Endothelial cell of umbilical vein (primary cell): ENCODE measurements at regions not wholly inside any gene's neighbourhood (a gene's known extent, or its start where the extent isn't known, plus 50 kb on each side); places are given as distances from the start of the nearest gene placed in this dataset.

Experiments
- BruUV-seq: library from RNA; stranded (reverse); fragments of 400-500 nt; replicated peaks from 2 replicates; lab custom pipeline; 2021; lab: Mats Ljungman, UMichigan
- CTCF ChIA-PET: fragments of 300-600, 350-600 bp; sonication (Branson Sonifier 250); formaldehyde crosslinking; loops from one replicate; lab custom pipeline; 2021; ENCODE audit warnings: antibody characterized with exemption, inconsistent platforms; lab: Charles Lee
- POLR2A ChIA-PET: fragments of 300-600, 350-600 bp; sonication (Branson Sonifier 250); formaldehyde crosslinking; loops from one replicate; lab custom pipeline; 2021; ENCODE audit warnings: antibody characterized with exemption, inconsistent platforms; lab: Charles Lee
- DNase-seq: peaks from one replicate; pipeline ENCODE4 v3.0.0-alpha.2; 2011; ENCODE audit warnings: low read depth, low spot score
- FAIRE-seq: peaks from 2 replicates; lab custom pipeline; 2011; peaks lifted over from hg19 to GRCh38; lab: Jason Lieb, UNC
- H2AFZ ChIP-seq: 2 replicates; pipeline ENCODE4 v1.6.0; 2012; ENCODE audit warnings: low read depth, low read length, control low read depth, inconsistent platforms
- H3K27ac ChIP-seq: 2 replicates; pipeline ENCODE4 v1.5.1; 2011; ENCODE audit warnings: low read depth, mild to moderate bottlenecking, control low read depth, low read length, moderate library complexity; ENCODE audit not compliant: insufficient read depth
- H3K27me3 ChIP-seq, 2 experiments: 2 replicates each; pipeline versions ENCODE4 v1.6.0 to v1.6.1; 2011; ENCODE audit warnings: low read length in 2 of 2, mixed read lengths in 1 of 2; ENCODE audit not compliant: control insufficient read depth in 2 of 2, insufficient read depth in 2 of 2
- H3K36me3 ChIP-seq, 2 experiments: 2 replicates in 1 of 2; 3 replicates in 1 of 2; pipeline ENCODE4 v1.5.1; 2011; ENCODE audit warnings: low read length in 2 of 2, mild to moderate bottlenecking in 1 of 2, moderate library complexity in 1 of 2; ENCODE audit not compliant: control insufficient read depth in 2 of 2, insufficient read depth in 2 of 2; ENCODE audit errors: extremely low read depth in 1 of 2
- H3K4me1 ChIP-seq: 3 replicates; pipeline ENCODE4 v1.5.1; 2011; ENCODE audit warnings: mild to moderate bottlenecking, low read length; ENCODE audit not compliant: control insufficient read depth, insufficient read depth; ENCODE audit errors: extremely low read depth
- H3K4me2 ChIP-seq: 2 replicates; pipeline ENCODE4 v1.6.1; 2011; ENCODE audit warnings: low read length, control low read depth, mixed read lengths; ENCODE audit not compliant: insufficient read depth
- H3K4me3 ChIP-seq, 3 experiments: fragments of 200-600 bp in 1 of 3; sonication (generic), shearing (Covaris generic) in 1 of 3; replicated peaks in 1 of 3; 2 replicates each; pipeline ENCODE4 v1.5.1; 2011 to 2016; ENCODE audit warnings: control low read depth in 3 of 3, low read length in 3 of 3, mild to moderate bottlenecking in 2 of 3, inconsistent platforms in 1 of 3, low read depth in 1 of 3, moderate library complexity in 1 of 3; ENCODE audit not compliant: insufficient read depth in 1 of 3
- H3K79me2 ChIP-seq: 2 replicates; pipeline ENCODE4 v1.6.0; 2012; ENCODE audit warnings: low read length, inconsistent platforms; ENCODE audit not compliant: control insufficient read depth, insufficient read depth
- H3K9ac ChIP-seq: replicated peaks from 2 replicates; pipeline ENCODE3; 2011; ENCODE audit warnings: low read length, control low read depth; ENCODE audit not compliant: insufficient read depth; ENCODE audit errors: extremely low read depth
- H3K9me1 ChIP-seq: replicated peaks from 3 replicates; pipeline ENCODE4 v1.6.0; 2011; ENCODE audit warnings: mild to moderate bottlenecking, low read length; ENCODE audit not compliant: control insufficient read depth, insufficient read depth; ENCODE audit errors: extremely low read depth
- H3K9me3 ChIP-seq: replicated peaks from 2 replicates; pipeline ENCODE4 v1.5.1; 2012; ENCODE audit warnings: low read length, inconsistent platforms; ENCODE audit not compliant: control insufficient read depth, insufficient read depth
- H4K20me1 ChIP-seq: replicated peaks from 2 replicates; pipeline ENCODE3; 2011; ENCODE audit warnings: mild to moderate bottlenecking, low read length; ENCODE audit not compliant: control insufficient read depth, insufficient read depth; ENCODE audit errors: extremely low read depth
- EZH2 ChIP-seq: IDR thresholded peaks from 2 replicates; pipeline ENCODE4 v1.6.1; 2012; ENCODE audit warnings: borderline replicate concordance, low read depth, mild to moderate bottlenecking, moderate library complexity, low read length, inconsistent platforms; ENCODE audit not compliant: severe bottlenecking
- FOS ChIP-seq: IDR thresholded peaks from 2 replicates; pipeline ENCODE4 v1.6.1; 2011; ENCODE audit warnings: mild to moderate bottlenecking, low read length, moderate library complexity, borderline replicate concordance; ENCODE audit not compliant: insufficient read depth
- GATA2 ChIP-seq: IDR thresholded peaks from 2 replicates; pipeline ENCODE4 v1.7.0; 2011; ENCODE audit warnings: low read depth, mild to moderate bottlenecking, moderate library complexity, mixed read lengths, low read length; ENCODE audit not compliant: insufficient read length, insufficient read depth
- JUN ChIP-seq: IDR thresholded peaks from 2 replicates; pipeline ENCODE4 v1.6.1; 2011; ENCODE audit warnings: borderline replicate concordance, low read depth; ENCODE audit not compliant: insufficient read length, insufficient read depth
- MYC ChIP-seq: IDR thresholded peaks from one replicate; pipeline ENCODE4 v1.6.1; 2011; ENCODE audit warnings: mild to moderate bottlenecking, low read depth, low read length
- POLR2A ChIP-seq: IDR thresholded peaks from 2 replicates; pipeline ENCODE4 v1.6.1; 2012; ENCODE audit warnings: low read depth, mild to moderate bottlenecking, control low read depth, low read length
- POLR2AphosphoS5 ChIP-seq: IDR thresholded peaks from 2 replicates; pipeline ENCODE4 v1.6.1; 2012; ENCODE audit warnings: low read depth, mild to moderate bottlenecking, control low read depth, low read length, moderate library complexity; ENCODE audit not compliant: insufficient read depth
- dilution Hi-C: fragments of 300-500 bp; cut with MboI; formaldehyde crosslinking; loops from one replicate; pipeline ENCODE4 v1.15.0; 2019; ENCODE audit warnings: low sequenced_read_pairs; ENCODE audit not compliant: extremely low pct_ligation_motif_present
- intact Hi-C: fragments of 100-400 bp; cut with micrococcal nuclease; formaldehyde crosslinking; loops from one replicate; pipeline ENCODE4 v1.10.0; 2022
- TF ChIP-seq, protein P1 (sequence below): IDR thresholded peaks from 2 replicates; pipeline ENCODE4 v1.6.1; 2011; ENCODE audit not compliant: insufficient read depth, insufficient read length
- TF ChIP-seq, protein P2 (sequence below), 2 donors: IDR thresholded peaks; 1 replicate in 1 of 2; 2 replicates in 1 of 2; pipeline ENCODE4 v1.5.1; 2011; ENCODE audit warnings: low read length in 2 of 2, mild to moderate bottlenecking in 2 of 2, moderate library complexity in 2 of 2, control low read depth in 1 of 2, inconsistent platforms in 1 of 2, low read depth in 1 of 2; ENCODE audit not compliant: insufficient read depth in 1 of 2; ENCODE audit errors: extremely low read depth in 1 of 2

DNA sequence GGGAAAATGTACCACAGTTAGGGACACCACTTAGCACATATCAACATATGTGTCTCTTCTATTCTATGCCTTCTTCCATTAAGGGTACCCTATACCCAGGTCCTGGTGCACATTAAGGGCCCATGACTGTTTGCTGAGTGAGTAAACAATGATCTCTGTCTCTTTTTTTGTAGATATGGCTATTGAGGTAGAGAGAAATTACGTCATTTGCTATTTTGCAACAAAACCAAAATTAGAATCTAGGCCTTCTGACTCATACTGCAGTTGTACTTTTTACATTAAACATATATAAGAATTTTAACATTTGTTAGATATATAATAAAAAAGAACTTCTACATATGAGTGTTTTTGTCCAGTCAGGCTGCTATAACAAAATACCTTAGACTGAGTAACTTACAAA lies 683.2 kb upstream of the LRRN3 start:
- no peaks in the 10 kb centered on the region for H3K36me3 ChIP-seq
- no peaks in the 10 kb centered on the region for H3K9me1 ChIP-seq
- POLR2A ChIA-PET: no interaction called here
- no peak for TF ChIP-seq POLR2A
- no peak for TF ChIP-seq JUN
- TF ChIP-seq MYC: no peak
- TF ChIP-seq GATA2: no peak
- no peak for TF ChIP-seq EZH2
- TF ChIP-seq POLR2AphosphoS5: no peak
- no peak for TF ChIP-seq FOS
- TF ChIP-seq, protein P1, sequence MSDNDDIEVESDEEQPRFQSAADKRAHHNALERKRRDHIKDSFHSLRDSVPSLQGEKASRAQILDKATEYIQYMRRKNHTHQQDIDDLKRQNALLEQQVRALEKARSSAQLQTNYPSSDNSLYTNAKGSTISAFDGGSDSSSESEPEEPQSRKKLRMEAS: no peak
- TF ChIP-seq, protein P2, sequence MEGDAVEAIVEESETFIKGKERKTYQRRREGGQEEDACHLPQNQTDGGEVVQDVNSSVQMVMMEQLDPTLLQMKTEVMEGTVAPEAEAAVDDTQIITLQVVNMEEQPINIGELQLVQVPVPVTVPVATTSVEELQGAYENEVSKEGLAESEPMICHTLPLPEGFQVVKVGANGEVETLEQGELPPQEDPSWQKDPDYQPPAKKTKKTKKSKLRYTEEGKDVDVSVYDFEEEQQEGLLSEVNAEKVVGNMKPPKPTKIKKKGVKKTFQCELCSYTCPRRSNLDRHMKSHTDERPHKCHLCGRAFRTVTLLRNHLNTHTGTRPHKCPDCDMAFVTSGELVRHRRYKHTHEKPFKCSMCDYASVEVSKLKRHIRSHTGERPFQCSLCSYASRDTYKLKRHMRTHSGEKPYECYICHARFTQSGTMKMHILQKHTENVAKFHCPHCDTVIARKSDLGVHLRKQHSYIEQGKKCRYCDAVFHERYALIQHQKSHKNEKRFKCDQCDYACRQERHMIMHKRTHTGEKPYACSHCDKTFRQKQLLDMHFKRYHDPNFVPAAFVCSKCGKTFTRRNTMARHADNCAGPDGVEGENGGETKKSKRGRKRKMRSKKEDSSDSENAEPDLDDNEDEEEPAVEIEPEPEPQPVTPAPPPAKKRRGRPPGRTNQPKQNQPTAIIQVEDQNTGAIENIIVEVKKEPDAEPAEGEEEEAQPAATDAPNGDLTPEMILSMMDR (IDR thresholded peaks at IDR 0.05; ENCODE audit: extremely low read depth in 1 of 2, insufficient read depth in 1 of 2, low read depth in 1 of 2, low read length in 2 of 2): no peak
- BruUV-seq: no TSS peak
- DNase-seq (no peak), FAIRE-seq (no peak)
- H4K20me1 ChIP-seq: no peaks in the 10 kb centered on the region
- H3K27ac ChIP-seq: no peak overlapping the region
- no peak overlapping the region for H3K4me3 ChIP-seq
- H3K9ac ChIP-seq: no peak overlapping the region
- no peaks in the 10 kb centered on the region for H3K27me3 ChIP-seq
- no peaks in the 10 kb centered on the region for H3K9me3 ChIP-seq
- H3K4me1 ChIP-seq: no peaks in the 10 kb centered on the region
- dilution Hi-C loops: no loop called here
- H3K79me2 ChIP-seq: no peaks in the 10 kb centered on the region
- no peak overlapping the region for H3K4me2 ChIP-seq
- CTCF ChIA-PET: no interaction called here
- intact Hi-C loops: no loop called here
- no peak overlapping the region for H2AFZ ChIP-seq
